ENCODE measurements at regions not wholly inside any gene's neighbourhood (a gene's known extent, or its start where the extent isn't known, plus 50 kb on each side); places are given as distances from the start of the nearest gene placed in this dataset.
"Not testable (repeated sequence)": the region's sequence is repeated elsewhere in the genome, so short reads cannot be mapped to it uniquely, and the experiment has no call there.

- DNase-seq (ENCODE audit: low spot score), result no peak
Observed at GRCh38 chr9:30995956-30996738, 1388.3 kb upstream of the ACO1 start.

GRCh38 chr9:30996761-30997160 lies 1387.7 kb upstream of the ACO1 start:
- DNase-seq (ENCODE audit: low spot score), result no peak

GRCh38 chr9:30997291-30997690 lies 1387.2 kb upstream of the ACO1 start:
- DNase-seq (ENCODE audit: low spot score), result no peak

- DNase-seq (ENCODE audit: low spot score), result no peak
Observed at GRCh38 chr9:31005086-31005665, 1379.3 kb upstream of the ACO1 start.

- DNase-seq (ENCODE audit: low spot score), result no peak
Observed at GRCh38 chr9:31013371-31013770, 1371.1 kb upstream of the ACO1 start.

- no peak for DNase-seq (ENCODE audit: low spot score)
Observed at GRCh38 chr9:31023847-31024246, 1360.6 kb upstream of the ACO1 start.

GRCh38 chr9:31027678-31028077 lies 1356.8 kb upstream of the ACO1 start:
- no peak for DNase-seq (ENCODE audit: low spot score)

GRCh38 chr9:31028137-31028536 lies 1356.3 kb upstream of the ACO1 start:
- no peak for DNase-seq (ENCODE audit: low spot score)

- DNase-seq (ENCODE audit: low spot score), result no peak
Observed at GRCh38 chr9:31030741-31031202, 1353.7 kb upstream of the ACO1 start.

- no peak for DNase-seq (ENCODE audit: low spot score)
Observed at GRCh38 chr9:31032206-31032605, 1352.2 kb upstream of the ACO1 start.

GRCh38 chr9:31034311-31034710 lies 1350.1 kb upstream of the ACO1 start:
- no peak for DNase-seq (ENCODE audit: low spot score)

- DNase-seq (ENCODE audit: low spot score), result no peak
Observed at GRCh38 chr9:31040564-31040963, 1343.9 kb upstream of the ACO1 start.

GRCh38 chr9:31045810-31046209 lies 1338.6 kb upstream of the ACO1 start:
- DNase-seq (ENCODE audit: low spot score), result no peak

- DNase-seq (ENCODE audit: low spot score), result not testable (repeated sequence)
Observed at GRCh38 chr9:31061592-31061991, 1322.9 kb upstream of the ACO1 start.

GRCh38 chr9:31065691-31066090 lies 1318.8 kb upstream of the ACO1 start:
- no peak for DNase-seq (ENCODE audit: low spot score)

- no peak for DNase-seq (ENCODE audit: low spot score)
Observed at GRCh38 chr9:31067418-31067817, 1317.0 kb upstream of the ACO1 start.

GRCh38 chr9:31071606-31072286 lies 1312.7 kb upstream of the ACO1 start:
- no peak for DNase-seq (ENCODE audit: low spot score)

- no peak for DNase-seq (ENCODE audit: low spot score)
Observed at GRCh38 chr9:31078175-31078574, 1306.3 kb upstream of the ACO1 start.

- DNase-seq (ENCODE audit: low spot score), result no peak
Observed at GRCh38 chr9:31084350-31084749, 1300.1 kb upstream of the ACO1 start.

- no peak for DNase-seq (ENCODE audit: low spot score)
Observed at GRCh38 chr9:31089549-31090221, 1294.8 kb upstream of the ACO1 start.

GRCh38 chr9:31100311-31100710 lies 1284.1 kb upstream of the ACO1 start:
- no peak for DNase-seq (ENCODE audit: low spot score)

- no peak for DNase-seq (ENCODE audit: low spot score)
Observed at GRCh38 chr9:31103836-31104235, 1280.6 kb upstream of the ACO1 start.

- no peak for DNase-seq (ENCODE audit: low spot score)
Observed at GRCh38 chr9:31104249-31104648, 1280.2 kb upstream of the ACO1 start.

Data from AG08395 (cell line).